ENCODE measurements at regions not wholly inside any gene's neighbourhood (a gene's known extent, or its start where the extent isn't known, plus 50 kb on each side); places are given as distances from the start of the nearest gene placed in this dataset.

DNA sequence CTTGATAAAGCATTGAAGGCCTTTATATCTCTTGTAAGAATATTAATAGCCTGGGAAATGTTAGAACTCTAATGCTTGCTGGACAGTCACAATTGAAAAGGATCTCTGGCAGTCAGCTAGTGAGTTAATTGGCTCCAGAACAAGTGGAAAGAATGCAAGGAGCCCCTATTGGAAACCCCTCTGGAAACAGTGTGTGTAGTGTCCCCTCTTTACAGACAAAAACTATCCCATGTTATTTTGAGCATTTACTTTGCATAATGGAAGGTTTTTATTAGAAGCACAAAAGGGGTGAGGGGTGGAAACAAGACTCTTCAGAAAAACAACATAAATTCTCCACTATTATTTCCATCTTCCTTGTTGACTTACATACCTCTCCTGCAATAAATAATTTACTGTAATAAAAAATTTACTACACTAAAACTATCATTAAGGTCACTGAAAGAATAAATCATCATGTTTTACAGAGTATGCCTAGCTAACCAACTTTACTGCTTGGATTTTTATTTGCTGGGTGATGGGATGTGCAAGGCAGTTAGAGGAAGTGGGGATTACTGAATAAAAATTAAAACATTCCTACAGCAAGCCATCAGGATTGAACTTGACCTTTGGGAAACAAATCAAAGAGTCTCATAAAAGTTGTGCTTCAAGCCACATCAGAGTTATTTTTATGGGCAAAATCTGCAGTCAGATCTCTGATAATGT is 610.4 kb downstream of the TBC1D4 start:
- Histone ChIP-seq H3K4me1 (no peaks in the 10 kb centered on the region), H3K27me3 (no peaks in the 10 kb centered on the region), H3K36me3 (no peaks in the 10 kb centered on the region), H3K27ac (no peak overlapping the region), H3K4me3 (no peak overlapping the region), H3K9me3 (peaks cover 0 to 12% of the 10 kb centered on the region in 2 donors)
- DNase-seq (ENCODE audit: low spot score), result no peak
- TF ChIP-seq, protein P1, sequence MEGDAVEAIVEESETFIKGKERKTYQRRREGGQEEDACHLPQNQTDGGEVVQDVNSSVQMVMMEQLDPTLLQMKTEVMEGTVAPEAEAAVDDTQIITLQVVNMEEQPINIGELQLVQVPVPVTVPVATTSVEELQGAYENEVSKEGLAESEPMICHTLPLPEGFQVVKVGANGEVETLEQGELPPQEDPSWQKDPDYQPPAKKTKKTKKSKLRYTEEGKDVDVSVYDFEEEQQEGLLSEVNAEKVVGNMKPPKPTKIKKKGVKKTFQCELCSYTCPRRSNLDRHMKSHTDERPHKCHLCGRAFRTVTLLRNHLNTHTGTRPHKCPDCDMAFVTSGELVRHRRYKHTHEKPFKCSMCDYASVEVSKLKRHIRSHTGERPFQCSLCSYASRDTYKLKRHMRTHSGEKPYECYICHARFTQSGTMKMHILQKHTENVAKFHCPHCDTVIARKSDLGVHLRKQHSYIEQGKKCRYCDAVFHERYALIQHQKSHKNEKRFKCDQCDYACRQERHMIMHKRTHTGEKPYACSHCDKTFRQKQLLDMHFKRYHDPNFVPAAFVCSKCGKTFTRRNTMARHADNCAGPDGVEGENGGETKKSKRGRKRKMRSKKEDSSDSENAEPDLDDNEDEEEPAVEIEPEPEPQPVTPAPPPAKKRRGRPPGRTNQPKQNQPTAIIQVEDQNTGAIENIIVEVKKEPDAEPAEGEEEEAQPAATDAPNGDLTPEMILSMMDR (IDR thresholded peaks at IDR 0.05), result no peak

- DNase-seq (ENCODE audit: low spot score), result no peak
- Histone ChIP-seq H3K9me3 (peaks cover 0 to 12% of the 10 kb centered on the region in 2 donors), H3K27me3 (no peaks in the 10 kb centered on the region), H3K4me3 (no peak overlapping the region), H3K4me1 (no peaks in the 10 kb centered on the region), H3K36me3 (no peaks in the 10 kb centered on the region), H3K27ac (no peak overlapping the region)
- TF ChIP-seq, protein P1 (IDR thresholded peaks at IDR 0.05), result no peak
Measured at GRCh38 chr13:74870865-74871264, 611.1 kb downstream of the TBC1D4 start.

GRCh38 chr13:74869846-74870245 is 612.1 kb downstream of the TBC1D4 start:
- H3K9me3 ChIP-seq, result peaks cover 0 to 12% of the 10 kb centered on the region in 2 donors
- H3K4me3 ChIP-seq, result no peak overlapping the region
- no peaks in the 10 kb centered on the region for H3K4me1 ChIP-seq
- H3K36me3 ChIP-seq, result no peaks in the 10 kb centered on the region
- no peaks in the 10 kb centered on the region for H3K27me3 ChIP-seq
- TF ChIP-seq, protein P1 (IDR thresholded peaks at IDR 0.05), result no peak
- DNase-seq (ENCODE audit: low spot score), result no peak
- H3K27ac ChIP-seq, result no peak overlapping the region

DNA sequence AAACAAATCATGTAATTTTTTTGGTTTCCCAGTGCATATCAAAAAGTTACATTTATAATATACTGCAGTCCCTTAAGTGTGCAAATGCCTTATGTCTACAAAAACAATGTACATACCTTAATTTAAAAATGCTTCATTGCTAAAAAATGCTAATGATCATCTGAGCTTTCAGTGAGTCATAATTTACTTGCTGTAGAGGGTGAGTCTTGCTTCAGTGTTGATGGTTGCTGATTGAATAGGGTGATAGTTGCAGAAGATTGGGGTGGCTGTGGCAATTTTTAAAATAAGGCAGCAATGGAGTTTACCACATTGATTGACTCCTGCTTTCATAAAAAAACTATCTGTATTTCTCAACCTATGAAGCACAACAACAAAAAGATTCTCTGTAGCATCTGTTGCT is 613.9 kb downstream of the TBC1D4 start:
- Histone ChIP-seq H3K27me3 (no peaks in the 10 kb centered on the region), H3K4me3 (no peak overlapping the region), H3K4me1 (no peaks in the 10 kb centered on the region), H3K27ac (no peak overlapping the region), H3K36me3 (no peaks in the 10 kb centered on the region), H3K9me3 (peaks cover 0 to 12% of the 10 kb centered on the region in 2 donors)
- TF ChIP-seq, protein P1 (IDR thresholded peaks at IDR 0.05), result no peak
- no peak for DNase-seq (ENCODE audit: low spot score)

GRCh38 chr13:74867460-74867859 is 614.5 kb downstream of the TBC1D4 start:
- Histone ChIP-seq H3K27ac (no peak overlapping the region), H3K4me1 (no peaks in the 10 kb centered on the region), H3K4me3 (no peak overlapping the region), H3K27me3 (no peaks in the 10 kb centered on the region), H3K36me3 (no peaks in the 10 kb centered on the region), H3K9me3 (peaks cover 0 to 12% of the 10 kb centered on the region in 2 donors)
- TF ChIP-seq, protein P1 (IDR thresholded peaks at IDR 0.05), result no peak
- DNase-seq (ENCODE audit: low spot score), result no peak

- no peak for DNase-seq (ENCODE audit: low spot score)
- Histone ChIP-seq H3K27me3 (no peaks in the 10 kb centered on the region), H3K36me3 (no peaks in the 10 kb centered on the region), H3K4me1 (no peaks in the 10 kb centered on the region), H3K4me3 (no peak overlapping the region), H3K27ac (no peak overlapping the region), H3K9me3 (peaks cover 0 to 12% of the 10 kb centered on the region in 2 donors)
- TF ChIP-seq, protein P1 (IDR thresholded peaks at IDR 0.05), result no peak
Measured at GRCh38 chr13:74866101-74866500, 615.9 kb downstream of the TBC1D4 start.
